Mesendoderm (in vitro differentiated cells): ENCODE measurements at regions not wholly inside any gene's neighbourhood (a gene's known extent, or its start where the extent isn't known, plus 50 kb on each side); places are given as distances from the start of the nearest gene placed in this dataset.

Source experiments
- DNase-seq: peaks from one replicate; pipeline ENCODE4 v3.0.0; 2013
- H2AK5ac ChIP-seq: 2 replicates; pipeline ENCODE4 v1.6.1; 2013; ENCODE audit warnings: low read length, inconsistent platforms
- H2BK120ac ChIP-seq: 2 replicates; pipeline ENCODE4 v1.6.1; 2013; ENCODE audit warnings: low read depth, mild to moderate bottlenecking, low read length, moderate library complexity, mixed read lengths
- H2BK15ac ChIP-seq: replicated peaks from 2 replicates; pipeline ENCODE4 v1.6.1; 2013; ENCODE audit warnings: low read depth, mild to moderate bottlenecking, moderate library complexity
- H2BK5ac ChIP-seq: 2 replicates; pipeline ENCODE4 v1.6.1; 2013; ENCODE audit warnings: low read length, inconsistent platforms
- H3K18ac ChIP-seq: 2 replicates; pipeline ENCODE4 v1.6.1; 2013; ENCODE audit warnings: mild to moderate bottlenecking, low read length, mixed read lengths
- H3K23ac ChIP-seq: one replicate; pipeline ENCODE4 v1.6.1; 2013; ENCODE audit warnings: low read length
- H3K27ac ChIP-seq: 2 replicates; pipeline ENCODE4 v1.5.1; 2013; ENCODE audit warnings: low read depth, mild to moderate bottlenecking, inconsistent platforms, low read length, moderate library complexity
- H3K27me3 ChIP-seq: 2 replicates; pipeline ENCODE4 v1.6.1; 2013; ENCODE audit warnings: low read length, control low read depth, mild to moderate bottlenecking, inconsistent platforms; ENCODE audit not compliant: insufficient read depth, poor library complexity
- H3K36me3 ChIP-seq: 2 replicates; pipeline ENCODE4 v1.6.1; 2013; ENCODE audit warnings: low read length, inconsistent platforms; ENCODE audit not compliant: control insufficient read depth, insufficient read depth
- H3K4ac ChIP-seq: one replicate; pipeline ENCODE4 v1.6.1; 2013; ENCODE audit warnings: low read depth, mild to moderate bottlenecking, low read length, moderate library complexity
- H3K4me1 ChIP-seq: 2 replicates; pipeline ENCODE4 v1.6.1; 2013; ENCODE audit warnings: low read depth, low read length, inconsistent platforms; ENCODE audit not compliant: control insufficient read depth
- H3K4me2 ChIP-seq: 2 replicates; pipeline ENCODE4 v1.6.1; 2013; ENCODE audit warnings: low read length
- H3K4me3 ChIP-seq: 2 replicates; pipeline ENCODE4 v1.5.1; 2013; ENCODE audit warnings: mild to moderate bottlenecking, low read length
- H3K56ac ChIP-seq: one replicate; pipeline ENCODE4 v1.6.1; 2013; ENCODE audit warnings: low read length
- H3K79me1 ChIP-seq: 2 replicates; pipeline ENCODE4 v1.6.1; 2013; ENCODE audit warnings: low read length, inconsistent platforms
- H3K79me2 ChIP-seq: 2 replicates; pipeline ENCODE4 v1.6.1; 2013; ENCODE audit warnings: mild to moderate bottlenecking, low read length; ENCODE audit not compliant: control insufficient read depth, insufficient read depth
- H3K9ac ChIP-seq: 2 replicates; pipeline ENCODE4 v1.6.1; 2013; ENCODE audit warnings: low read length, inconsistent platforms
- H4K5ac ChIP-seq: one replicate; pipeline ENCODE4 v1.6.1; 2013; ENCODE audit warnings: low read length
- H4K8ac ChIP-seq: one replicate; pipeline ENCODE4 v1.6.1; 2013; ENCODE audit warnings: low read depth, mild to moderate bottlenecking, control low read depth, low read length, moderate library complexity
- WGBS: extraction: QIAGEN DNeasy Blood & Tissue Kit; methylation state at CpG from one replicate; pipeline ENCODE4 v1.1.7; 2013; ENCODE audit warnings: low lambda C conversion rate, missing lambda C conversion rate; ENCODE audit not compliant: insufficient coverage; ENCODE audit errors: extremely low coverage; 5-methylcytosine and 5-hydroxymethylcytosine counted together

DNA sequence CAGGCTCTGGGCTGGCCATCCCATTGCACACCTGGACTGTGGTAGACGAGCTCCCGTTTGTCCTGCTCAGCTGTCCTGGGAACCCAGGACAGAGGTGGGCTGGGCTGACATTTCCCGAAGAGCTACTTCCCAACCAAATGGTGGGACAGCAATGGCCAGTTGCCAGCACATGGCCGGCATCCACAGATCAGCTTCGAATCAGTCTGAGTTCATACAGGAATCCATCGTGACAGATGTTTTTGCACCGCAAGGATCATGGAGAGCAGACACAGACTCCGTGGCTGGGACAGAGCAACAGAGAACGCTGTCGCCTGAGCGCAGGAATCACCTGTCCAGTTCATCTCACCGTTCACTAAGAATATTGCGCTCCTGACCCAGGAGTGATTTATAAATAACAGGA, 198.5 kb downstream of the TTLL2 start:
- Histone ChIP-seq H3K18ac (no peak overlapping the region), H2BK120ac (no peak overlapping the region), H3K4me3 (no peak overlapping the region), H3K27ac (no peak overlapping the region), H3K4me1 (no peaks in the 10 kb centered on the region), H3K79me1 (no peaks in the 10 kb centered on the region), H3K79me2 (no peaks in the 10 kb centered on the region), H4K5ac (no peak overlapping the region), H3K4ac (no peak overlapping the region), H3K4me2 (no peak overlapping the region), H2BK15ac (no peak overlapping the region), H3K36me3 (no peaks in the 10 kb centered on the region), H3K23ac (no peak overlapping the region), H4K8ac (no peak overlapping the region), H2AK5ac (no peak overlapping the region), H2BK5ac (no peak overlapping the region), H3K9ac (no peak overlapping the region), H3K56ac (no peak overlapping the region), H3K27me3 (no peaks in the 10 kb centered on the region)
- no peak for DNase-seq
- no CpG with 5 or more reads among the region's 13 CpGs for WGBS

GRCh38 chr6:167524261-167525111, 199.6 kb downstream of the TTLL2 start:
- H2AK5ac ChIP-seq: no peak overlapping the region
- H3K9ac ChIP-seq: no peak overlapping the region
- no peak for DNase-seq
- H3K27ac ChIP-seq: no peak overlapping the region
- H4K5ac ChIP-seq: no peak overlapping the region
- no peaks in the 10 kb centered on the region for H3K79me1 ChIP-seq
- H2BK15ac ChIP-seq: no peak overlapping the region
- H3K18ac ChIP-seq: no peak overlapping the region
- H2BK5ac ChIP-seq: no peak overlapping the region
- H3K4me3 ChIP-seq: no peak overlapping the region
- no peak overlapping the region for H3K4me2 ChIP-seq
- H3K79me2 ChIP-seq: no peaks in the 10 kb centered on the region
- no peaks in the 10 kb centered on the region for H3K36me3 ChIP-seq
- H3K27me3 ChIP-seq: no peaks in the 10 kb centered on the region
- no peak overlapping the region for H3K23ac ChIP-seq
- no peak overlapping the region for H3K56ac ChIP-seq
- H3K4ac ChIP-seq: no peak overlapping the region
- H2BK120ac ChIP-seq: no peak overlapping the region
- WGBS: no CpG with 5 or more reads among the region's 22 CpGs
- H3K4me1 ChIP-seq: no peaks in the 10 kb centered on the region
- H4K8ac ChIP-seq: no peak overlapping the region

DNA sequence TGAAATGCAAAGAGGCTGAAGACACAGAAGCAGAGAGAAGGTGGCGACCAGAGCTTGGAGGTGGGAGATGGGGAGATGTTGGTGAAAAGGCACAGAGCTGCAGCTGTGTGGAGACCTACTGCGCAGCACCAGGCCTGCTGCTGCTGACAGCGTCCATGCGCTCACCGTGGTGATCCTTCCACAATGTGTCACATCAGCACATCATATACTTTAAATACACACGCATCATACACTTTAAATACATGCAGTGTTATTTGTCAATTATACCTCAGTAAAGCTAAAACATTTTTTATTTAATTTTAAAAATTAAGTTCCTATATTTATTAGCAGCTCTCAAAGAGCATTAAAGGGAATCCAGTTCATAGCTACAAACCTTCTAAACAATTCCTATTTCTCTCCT, 200.9 kb downstream of the TTLL2 start:
- Histone ChIP-seq H3K4me2 (no peak overlapping the region), H2BK15ac (no peak overlapping the region), H4K5ac (no peak overlapping the region), H2BK5ac (no peak overlapping the region), H3K18ac (no peak overlapping the region), H4K8ac (no peak overlapping the region), H3K27ac (no peak overlapping the region), H3K79me1 (no peaks in the 10 kb centered on the region), H3K4me1 (no peaks in the 10 kb centered on the region), H3K23ac (no peak overlapping the region), H3K79me2 (no peaks in the 10 kb centered on the region), H3K4ac (no peak overlapping the region), H2BK120ac (no peak overlapping the region), H2AK5ac (no peak overlapping the region), H3K4me3 (no peak overlapping the region), H3K56ac (no peak overlapping the region), H3K27me3 (no peaks in the 10 kb centered on the region), H3K36me3 (no peaks in the 10 kb centered on the region), H3K9ac (no peak overlapping the region)
- no peak for DNase-seq
- 100% methylated on average over 1 of the region's 6 CpGs for WGBS

DNA sequence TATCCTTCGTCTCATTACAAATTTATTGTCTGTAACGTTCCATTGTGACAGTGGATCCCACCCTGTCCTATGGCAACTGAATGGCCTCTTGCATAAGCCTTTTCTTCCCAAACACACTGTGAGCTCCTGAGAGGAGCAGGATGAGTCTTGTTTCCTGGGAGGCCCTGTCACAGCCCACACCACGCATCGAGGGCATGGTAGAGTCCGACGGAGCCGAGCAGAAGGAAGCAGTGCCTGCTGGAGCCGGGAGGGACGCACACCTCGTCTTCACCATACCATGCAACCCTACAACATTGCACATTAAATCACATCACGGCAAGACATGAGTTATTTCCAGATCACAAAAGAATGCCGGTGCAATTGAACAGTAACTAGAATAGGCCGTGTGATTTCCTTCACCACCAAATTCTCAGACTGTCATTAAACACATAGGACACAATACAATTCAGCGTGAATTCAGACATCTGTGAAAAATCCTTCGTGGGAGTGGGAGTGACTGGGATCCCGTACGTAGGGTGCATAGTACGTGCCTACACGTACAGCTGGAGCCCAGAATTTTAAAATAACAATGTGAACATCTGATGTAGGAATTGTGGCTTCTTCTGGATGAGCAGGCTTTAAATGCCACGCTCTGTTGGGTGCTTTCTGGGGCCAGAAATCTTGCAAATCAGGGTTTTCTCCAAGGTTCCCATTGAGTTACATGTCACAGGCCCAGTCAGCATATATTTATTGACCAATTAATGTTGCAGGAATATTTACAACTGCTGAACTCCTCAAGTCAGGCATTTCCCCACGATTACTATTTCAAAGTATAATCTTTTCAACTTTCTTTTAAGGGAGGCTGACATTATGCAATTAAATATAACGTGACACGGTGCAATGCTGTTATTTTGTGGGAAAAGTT, 201.8 kb downstream of the TTLL2 start:
- Histone ChIP-seq H3K79me1 (no peaks in the 10 kb centered on the region), H3K4ac (no peak overlapping the region), H3K4me1 (no peaks in the 10 kb centered on the region), H2BK120ac (no peak overlapping the region), H3K4me3 (no peak overlapping the region), H2BK5ac (no peak overlapping the region), H3K27ac (no peak overlapping the region), H3K36me3 (no peaks in the 10 kb centered on the region), H2AK5ac (no peak overlapping the region), H3K9ac (no peak overlapping the region), H4K5ac (no peak overlapping the region), H3K4me2 (no peak overlapping the region), H3K56ac (no peak overlapping the region), H3K18ac (no peak overlapping the region), H2BK15ac (no peak overlapping the region), H3K23ac (no peak overlapping the region), H4K8ac (no peak overlapping the region), H3K79me2 (no peaks in the 10 kb centered on the region), H3K27me3 (no peaks in the 10 kb centered on the region)
- WGBS: no CpG with 5 or more reads among the region's 23 CpGs
- DNase-seq: no peak

GRCh38 chr6:167528239-167528638, 203.4 kb downstream of the TTLL2 start:
- Histone ChIP-seq H3K4me3 (no peak overlapping the region), H3K4me1 (no peaks in the 10 kb centered on the region), H3K27ac (no peak overlapping the region), H2BK5ac (no peak overlapping the region), H4K8ac (no peak overlapping the region), H3K56ac (no peak overlapping the region), H2BK15ac (no peak overlapping the region), H3K36me3 (no peaks in the 10 kb centered on the region), H3K4me2 (no peak overlapping the region), H3K27me3 (no peaks in the 10 kb centered on the region), H3K79me2 (no peaks in the 10 kb centered on the region), H3K9ac (no peak overlapping the region), H2AK5ac (no peak overlapping the region), H4K5ac (no peak overlapping the region), H2BK120ac (no peak overlapping the region), H3K23ac (no peak overlapping the region), H3K4ac (no peak overlapping the region), H3K18ac (no peak overlapping the region), H3K79me1 (no peaks in the 10 kb centered on the region)
- WGBS: no CpG with 5 or more reads among the region's 2 CpGs
- no peak for DNase-seq
